ENCODE measurements at regions not wholly inside any gene's neighbourhood (a gene's known extent, or its start where the extent isn't known, plus 50 kb on each side); places are given as distances from the start of the nearest gene placed in this dataset.

- TF ChIP-seq CTCF (conservative IDR thresholded peaks at IDR 0.05; ENCODE audit: low read depth in 2 of 2) (no peak), ETS1 (IDR thresholded peaks at IDR 0.05) (no peak), EZH2 (IDR thresholded peaks at IDR 0.05; ENCODE audit: low read depth, unreplicated experiment) (no peak), POLR2AphosphoS5 (IDR thresholded peaks at IDR 0.05; ENCODE audit: low read depth) (no peak), REST (IDR thresholded peaks at IDR 0.05; ENCODE audit: unreplicated experiment) (no peak), JUNB (IDR thresholded peaks at IDR 0.05; ENCODE audit: unreplicated experiment) (no peak), EZH2phosphoT487 (IDR thresholded peaks at IDR 0.05; ENCODE audit: unreplicated experiment) (no peak), STAT1 (IDR thresholded peaks at IDR 0.05; ENCODE audit: unreplicated experiment) (no peak), CREB1 (CRISPR knock-in tag; IDR thresholded peaks at IDR 0.05; ENCODE audit: low read depth) (no peak), ZNF331 (CRISPR knock-in tag; IDR thresholded peaks at IDR 0.05; ENCODE audit: low read depth) (no peak), NANOG (IDR thresholded peaks at IDR 0.05; ENCODE audit: borderline replicate concordance) (no peak)
Observed at GRCh38 chr3:13248640-13249039, 171.5 kb downstream of the NUP210 start.
